ENCODE measurements at regions not wholly inside any gene's neighbourhood (a gene's known extent, or its start where the extent isn't known, plus 50 kb on each side); places are given as distances from the start of the nearest gene placed in this dataset.

- DNase-seq = no peak
- Histone ChIP-seq H3K27ac (no peak overlapping the region), H3K36me3 (no peaks in the 10 kb centered on the region), H3K27me3 (no peaks in the 10 kb centered on the region), H3K4me1 (no peaks in the 10 kb centered on the region), H3K9me3 (no peaks in the 10 kb centered on the region), H3K4me3 (no peak overlapping the region)
- WGBS, 2 donors = 51 to 65% methylated on average over 4 of the region's 4 CpGs
- TF ChIP-seq POLR2AphosphoS5 (IDR thresholded peaks at IDR 0.05) = no peak
- no peak for ATAC-seq (ENCODE audit: low FRiP score in 2 of 2)
Observed at GRCh38 chrX:69396916-69397315, 107.2 kb upstream of the NALF2 start.

GRCh38 chrX:69395306-69395705, 108.8 kb upstream of the NALF2 start:
- Histone ChIP-seq H3K4me3 (no peak overlapping the region), H3K9me3 (no peaks in the 10 kb centered on the region), H3K36me3 (no peaks in the 10 kb centered on the region), H3K27ac (no peak overlapping the region), H3K4me1 (no peaks in the 10 kb centered on the region), H3K27me3 (no peaks in the 10 kb centered on the region)
- 73 to 95% methylated on average over 4 of the region's 4 CpGs for WGBS, 2 donors
- DNase-seq (no peak), ATAC-seq (ENCODE audit: low FRiP score in 2 of 2) (no peak)
- TF ChIP-seq CTCF (IDR thresholded peaks at IDR 0.05) = no peak
- no peak for TF ChIP-seq EP300 (IDR thresholded peaks at IDR 0.05)
- no peak for TF ChIP-seq POLR2AphosphoS5 (IDR thresholded peaks at IDR 0.05)
- TF ChIP-seq POLR2A (IDR thresholded peaks at IDR 0.05) = no peak

- H3K27me3 ChIP-seq = no peaks in the 10 kb centered on the region
Observed at GRCh38 chrX:69389101-69389501, 115.0 kb upstream of the NALF2 start.

GRCh38 chrX:69388526-69388925, 115.6 kb upstream of the NALF2 start:
- H3K27ac ChIP-seq = no peak overlapping the region
- TF ChIP-seq POLR2AphosphoS5 (IDR thresholded peaks at IDR 0.05) (no peak), POLR2A (IDR thresholded peaks at IDR 0.05) (no peak), CTCF (IDR thresholded peaks at IDR 0.05) (no peak), EP300 (IDR thresholded peaks at IDR 0.05) (no peak)
- DNase-seq = no peak
- WGBS, 2 donors = 45% methylated on average over 5 of the region's 5 CpGs; no CpG with 5 or more reads in 1 of the 2 donors
- H3K4me3 ChIP-seq = no peak overlapping the region
- H3K4me1 ChIP-seq = no peaks in the 10 kb centered on the region
- no peaks in the 10 kb centered on the region for H3K36me3 ChIP-seq
- peak in 1 of 2 donors; percentile 39 for ATAC-seq (ENCODE audit: low FRiP score in 2 of 2)
- no peaks in the 10 kb centered on the region for H3K27me3 ChIP-seq
- H3K9me3 ChIP-seq = no peaks in the 10 kb centered on the region

More at GRCh38 chrX:69389101-69389501, 115.0 kb upstream of the NALF2 start:
- DNase-seq (no peak), ATAC-seq (ENCODE audit: low FRiP score in 2 of 2) (no peak)
- Histone ChIP-seq H3K4me1 (no peaks in the 10 kb centered on the region), H3K27ac (no peak overlapping the region), H3K36me3 (no peaks in the 10 kb centered on the region), H3K9me3 (no peaks in the 10 kb centered on the region), H3K4me3 (no peak overlapping the region)
- TF ChIP-seq POLR2AphosphoS5 (IDR thresholded peaks at IDR 0.05) (no peak), CTCF (IDR thresholded peaks at IDR 0.05) (no peak), POLR2A (IDR thresholded peaks at IDR 0.05) (no peak), EP300 (IDR thresholded peaks at IDR 0.05) (no peak)
- 62% methylated on average over 6 of the region's 7 CpGs; no CpG with 5 or more reads in 1 of the 2 donors for whole genome bisulfite sequencing, 2 donors

- Histone ChIP-seq H3K4me1 (no peaks in the 10 kb centered on the region), H3K9me3 (no peaks in the 10 kb centered on the region), H3K27me3 (no peaks in the 10 kb centered on the region), H3K27ac (no peak overlapping the region), H3K36me3 (no peaks in the 10 kb centered on the region), H3K4me3 (no peak overlapping the region)
- DNase-seq (peak in 1 of 2 donors; percentile 26), ATAC-seq (ENCODE audit: low FRiP score in 2 of 2) (peak; percentile 44 to 77)
- TF ChIP-seq CTCF (IDR thresholded peaks at IDR 0.05) (peak in 5 of 6 experiments; percentile 41 to 64 (median 59)), POLR2AphosphoS5 (IDR thresholded peaks at IDR 0.05) (no peak)
- 33 to 48% methylated on average over 3 to 13 of the region's 13 CpGs for WGBS, 2 donors
Observed at GRCh38 chrX:69387567-69388487, 116.3 kb upstream of the NALF2 start.

Measured in upper lobe of left lung (tissue), 6 donors.